ENCODE measurements at regions not wholly inside any gene's neighbourhood (a gene's known extent, or its start where the extent isn't known, plus 50 kb on each side); places are given as distances from the start of the nearest gene placed in this dataset.

DNA sequence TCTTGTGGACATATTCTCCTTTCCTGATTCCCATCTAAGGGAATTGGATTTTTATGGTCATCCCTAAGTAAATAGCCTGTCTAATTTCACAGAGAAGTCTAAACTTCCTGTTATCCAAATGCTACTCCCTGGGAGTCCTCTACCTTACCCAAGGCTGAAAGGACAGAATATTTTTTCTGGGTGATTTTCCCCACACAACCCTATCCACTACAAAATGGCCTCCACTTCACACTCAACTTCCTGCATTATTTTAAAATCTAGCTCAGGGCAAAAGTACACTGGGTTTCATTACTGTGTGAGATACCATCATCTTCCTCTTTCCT lies 77.5 kb upstream of the ABI3BP start:
- TF ChIP-seq, protein P1, sequence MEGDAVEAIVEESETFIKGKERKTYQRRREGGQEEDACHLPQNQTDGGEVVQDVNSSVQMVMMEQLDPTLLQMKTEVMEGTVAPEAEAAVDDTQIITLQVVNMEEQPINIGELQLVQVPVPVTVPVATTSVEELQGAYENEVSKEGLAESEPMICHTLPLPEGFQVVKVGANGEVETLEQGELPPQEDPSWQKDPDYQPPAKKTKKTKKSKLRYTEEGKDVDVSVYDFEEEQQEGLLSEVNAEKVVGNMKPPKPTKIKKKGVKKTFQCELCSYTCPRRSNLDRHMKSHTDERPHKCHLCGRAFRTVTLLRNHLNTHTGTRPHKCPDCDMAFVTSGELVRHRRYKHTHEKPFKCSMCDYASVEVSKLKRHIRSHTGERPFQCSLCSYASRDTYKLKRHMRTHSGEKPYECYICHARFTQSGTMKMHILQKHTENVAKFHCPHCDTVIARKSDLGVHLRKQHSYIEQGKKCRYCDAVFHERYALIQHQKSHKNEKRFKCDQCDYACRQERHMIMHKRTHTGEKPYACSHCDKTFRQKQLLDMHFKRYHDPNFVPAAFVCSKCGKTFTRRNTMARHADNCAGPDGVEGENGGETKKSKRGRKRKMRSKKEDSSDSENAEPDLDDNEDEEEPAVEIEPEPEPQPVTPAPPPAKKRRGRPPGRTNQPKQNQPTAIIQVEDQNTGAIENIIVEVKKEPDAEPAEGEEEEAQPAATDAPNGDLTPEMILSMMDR (conservative IDR thresholded peaks at IDR 0.05; ENCODE audit: low read depth, low read length) = no peak
- TF ChIP-seq EZH2 (IDR thresholded peaks at IDR 0.05; ENCODE audit: low read length, unreplicated experiment) = no peak
- no peak for TF ChIP-seq EZH2phosphoT487 (IDR thresholded peaks at IDR 0.05; ENCODE audit: borderline replicate concordance, low read length)

All from PC-3 (cell line).